GM19438 (cell line): ENCODE measurements at regions not wholly inside any gene's neighbourhood (a gene's known extent, or its start where the extent isn't known, plus 50 kb on each side); places are given as distances from the start of the nearest gene placed in this dataset.

Experiments used
- ATAC-seq: cut with Tn5 transposase; IDR thresholded peaks from one replicate; pipeline ENCODE4 v1.9.1; 2021; ENCODE audit warnings: low read depth; ENCODE audit not compliant: unreplicated experiment

DNA sequence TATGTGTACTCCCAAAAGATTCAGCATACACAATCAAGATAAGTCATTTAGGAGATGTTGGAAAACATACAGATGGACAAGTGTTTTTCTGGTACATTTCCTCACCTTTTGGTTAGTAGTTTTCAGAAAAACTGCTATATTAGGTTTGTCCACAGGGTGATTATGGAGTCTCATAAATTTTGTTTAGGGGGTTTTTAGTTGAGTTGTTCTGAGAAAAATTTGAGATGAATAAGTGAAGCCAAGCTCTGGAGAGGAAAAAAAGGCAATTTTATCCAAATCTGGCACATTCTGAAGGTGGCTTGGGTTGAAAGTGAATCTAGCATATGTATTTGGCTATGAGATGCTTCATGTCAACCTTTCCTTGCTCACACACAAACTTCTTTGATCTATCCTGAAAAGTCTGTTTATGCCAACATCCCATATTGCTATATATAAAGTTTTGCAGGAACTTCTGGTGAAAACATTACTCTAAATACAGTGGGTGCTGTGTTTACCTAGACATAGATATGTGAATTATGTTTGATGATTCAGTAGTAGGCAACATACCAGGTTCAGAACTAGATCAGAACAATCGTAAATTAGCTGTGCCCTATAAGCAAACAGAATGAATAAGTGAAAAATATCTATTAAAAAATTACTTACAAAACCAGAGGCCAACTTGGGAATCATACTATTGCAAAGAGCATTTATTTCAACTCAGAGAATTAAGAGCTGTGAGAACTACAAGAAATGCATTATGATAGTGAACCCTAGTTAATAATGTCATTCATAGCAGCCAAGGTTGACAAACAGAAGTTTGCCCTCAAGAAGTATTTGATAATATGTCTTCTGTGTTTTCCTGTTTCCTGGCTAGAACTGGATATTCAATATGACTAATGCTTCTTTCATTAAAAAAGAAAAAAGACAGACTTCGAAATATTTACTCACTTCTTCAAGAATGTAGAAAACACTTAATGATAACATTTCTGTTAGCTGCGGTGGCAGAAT, 552.0 kb downstream of the IRS1 start:
- no peak for ATAC-seq

DNA sequence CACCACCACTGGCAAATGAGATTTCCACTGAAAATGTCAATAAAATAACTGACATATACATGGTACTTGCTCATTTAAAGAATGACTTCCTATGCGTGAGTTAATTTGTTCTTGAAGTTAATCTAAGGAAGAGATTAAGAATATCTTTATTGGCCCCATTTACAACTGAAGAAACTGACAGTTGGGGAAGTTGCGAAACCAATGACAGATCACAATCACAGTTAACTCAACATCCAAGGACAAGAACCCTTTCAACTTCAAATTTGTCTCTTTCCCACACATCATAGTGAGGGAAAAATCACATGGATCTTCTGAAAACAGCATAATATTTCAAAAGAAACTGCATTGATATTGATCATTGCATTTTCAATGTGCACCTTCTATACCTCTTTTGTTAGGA, 565.4 kb downstream of the IRS1 start:
- ATAC-seq: no peak

DNA sequence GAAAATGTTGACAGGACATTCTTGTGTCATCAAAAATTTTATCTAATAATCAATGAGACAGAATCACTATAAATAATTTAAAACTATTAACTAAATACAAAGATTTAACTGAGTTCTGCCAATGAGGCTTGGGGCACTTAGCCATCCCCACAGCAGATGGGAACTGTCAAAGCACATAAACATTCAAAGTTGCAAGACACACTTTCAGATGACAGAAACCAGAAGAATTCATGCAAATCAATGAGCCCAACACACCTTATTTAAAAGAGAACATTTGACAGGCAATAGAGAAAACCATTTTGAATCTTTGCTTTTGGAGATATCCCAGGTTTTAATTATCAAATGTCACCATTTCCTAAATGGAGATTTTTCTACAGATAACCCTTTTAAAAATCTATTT, 566.2 kb downstream of the IRS1 start:
- ATAC-seq: no peak

DNA sequence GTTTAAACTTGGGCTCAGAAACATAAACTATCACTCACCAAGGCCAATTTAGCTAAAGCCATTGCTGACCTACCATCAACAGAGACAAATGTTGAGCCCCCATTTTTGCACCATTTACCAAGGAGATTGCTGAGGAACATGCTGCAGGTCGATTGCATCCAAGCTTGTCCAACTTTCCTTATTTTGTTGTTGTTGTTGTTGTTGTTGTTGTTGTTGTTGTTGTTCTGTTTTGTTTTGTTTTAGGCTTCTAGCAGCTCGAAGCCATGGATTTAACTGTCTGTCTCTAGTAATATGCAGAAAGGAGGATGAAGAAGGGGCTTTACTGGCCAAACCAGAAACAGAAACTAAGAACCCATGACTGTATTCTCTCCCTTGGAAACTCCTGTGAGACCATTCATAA, 571.5 kb downstream of the IRS1 start:
- no peak for ATAC-seq

DNA sequence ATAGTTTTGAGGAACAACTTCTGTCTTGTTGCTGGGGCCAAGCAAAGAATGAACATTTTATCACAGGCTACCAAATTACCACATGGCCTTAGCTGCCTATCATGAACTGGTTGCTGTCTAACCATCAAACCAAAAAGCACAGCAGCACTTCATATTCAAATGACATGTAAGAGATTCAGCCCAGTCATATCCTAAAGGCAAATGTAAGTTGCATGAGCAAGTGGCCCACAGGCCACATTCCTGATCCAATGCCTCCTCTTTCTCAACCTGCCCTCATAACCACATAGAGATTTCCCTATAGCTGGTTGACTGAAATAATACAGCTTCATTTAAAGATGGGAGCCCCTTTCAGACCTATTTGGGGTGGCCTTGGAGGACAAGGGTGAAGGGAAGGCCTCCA, 572.3 kb downstream of the IRS1 start:
- no peak for ATAC-seq

DNA sequence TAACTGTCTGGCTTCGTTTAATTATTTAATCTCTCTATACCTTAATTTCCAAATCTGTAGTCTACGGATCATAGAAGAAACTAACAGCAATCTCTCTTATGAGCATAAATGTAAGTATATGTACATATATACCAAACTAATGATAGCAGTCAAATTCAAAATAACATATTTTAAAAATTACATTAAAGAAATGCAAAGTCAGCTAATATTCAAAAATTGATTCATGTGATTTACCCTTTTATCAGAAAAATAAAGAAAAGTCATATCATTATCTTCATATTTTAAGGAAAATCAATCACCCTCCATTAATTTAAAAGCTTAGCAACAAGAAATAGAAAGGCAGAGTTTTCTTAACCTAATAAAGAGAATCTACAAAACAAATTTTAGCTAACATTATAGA, 575.9 kb downstream of the IRS1 start:
- no peak for ATAC-seq

DNA sequence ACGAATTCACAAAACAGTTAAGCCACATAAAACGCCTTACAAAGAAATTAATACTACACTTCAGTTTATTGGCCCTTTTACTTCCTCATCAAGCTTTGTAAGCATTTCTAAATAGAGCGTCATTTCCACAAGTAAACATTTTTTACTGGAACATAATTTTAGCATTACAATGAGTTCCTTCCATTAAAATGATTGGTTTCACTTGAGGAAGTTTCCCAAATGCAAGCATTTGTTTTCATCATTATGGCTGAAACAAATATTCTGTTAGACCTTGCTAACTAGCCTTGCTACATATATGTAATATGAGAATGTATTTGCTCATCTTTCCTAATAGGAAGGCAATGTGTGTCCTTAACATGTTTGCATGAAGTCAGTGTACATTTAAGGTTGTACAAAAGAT, 579.1 kb downstream of the IRS1 start:
- no peak for ATAC-seq

DNA sequence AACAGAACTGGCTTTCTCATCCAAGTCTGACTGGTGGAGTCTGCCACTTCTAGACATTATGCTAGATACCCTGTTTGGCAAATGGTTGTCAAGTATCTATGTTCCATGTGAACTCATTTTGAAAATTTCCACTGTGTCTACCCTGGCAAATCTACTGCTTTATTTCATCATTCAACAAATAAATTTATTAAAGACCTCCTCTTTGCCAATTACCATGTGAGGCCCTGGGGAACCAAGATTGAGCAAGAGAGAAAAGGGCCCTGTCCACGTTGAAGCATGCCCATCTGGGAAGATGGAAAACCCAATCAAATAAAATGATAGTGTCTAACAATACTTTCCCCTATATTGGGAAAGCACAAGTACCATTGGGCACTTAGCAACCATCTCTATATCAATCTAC, 582.4 kb downstream of the IRS1 start:
- no peak for ATAC-seq

DNA sequence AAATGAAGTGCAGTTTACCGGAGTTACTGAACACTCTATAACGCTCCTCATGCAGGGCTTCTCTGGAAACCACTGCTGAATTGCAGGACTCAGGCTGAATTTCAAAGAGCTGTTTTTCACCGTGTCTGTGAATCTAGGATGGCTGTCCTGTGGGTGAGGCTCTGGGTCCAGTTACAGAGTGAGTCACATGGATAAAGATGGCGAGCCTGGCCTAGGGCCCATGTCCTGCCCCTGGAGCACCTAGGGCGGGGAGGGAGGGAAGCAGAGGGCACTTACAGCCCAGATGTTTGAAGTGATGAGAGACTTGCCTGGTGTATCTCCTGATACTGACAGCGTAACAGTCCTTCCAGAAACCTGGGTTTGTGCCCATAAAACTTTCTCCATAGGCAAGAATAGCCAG, 583.0 kb downstream of the IRS1 start:
- ATAC-seq: no peak

DNA sequence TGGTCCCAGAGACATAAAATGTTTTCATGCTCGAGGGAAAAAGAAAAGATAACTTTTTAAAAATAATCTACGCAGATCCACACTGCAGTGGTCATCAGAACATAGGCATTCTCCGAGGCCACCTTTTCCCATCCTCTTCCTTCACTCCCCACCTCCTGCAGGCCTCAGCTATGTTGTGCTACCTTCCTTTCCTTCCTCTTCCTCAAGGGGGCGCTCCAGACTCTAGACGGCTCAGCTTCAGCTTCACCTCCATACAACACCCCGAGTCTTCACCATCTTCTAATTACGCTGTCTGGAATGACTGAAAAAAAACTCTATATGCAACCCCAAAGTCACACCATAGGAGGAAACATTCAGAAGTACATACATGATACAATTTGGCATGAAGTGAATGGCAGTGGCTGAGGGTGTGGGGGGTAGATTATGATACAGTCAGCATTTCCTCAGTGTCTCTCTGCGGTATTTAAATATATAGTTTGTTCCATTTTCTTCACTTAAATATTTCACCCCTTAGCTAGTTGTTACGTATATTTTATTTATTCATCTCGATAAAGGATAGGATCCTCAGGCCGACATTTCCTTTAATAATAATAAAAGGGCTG, 583.6 kb downstream of the IRS1 start:
- ATAC-seq: peak; percentile 95

DNA sequence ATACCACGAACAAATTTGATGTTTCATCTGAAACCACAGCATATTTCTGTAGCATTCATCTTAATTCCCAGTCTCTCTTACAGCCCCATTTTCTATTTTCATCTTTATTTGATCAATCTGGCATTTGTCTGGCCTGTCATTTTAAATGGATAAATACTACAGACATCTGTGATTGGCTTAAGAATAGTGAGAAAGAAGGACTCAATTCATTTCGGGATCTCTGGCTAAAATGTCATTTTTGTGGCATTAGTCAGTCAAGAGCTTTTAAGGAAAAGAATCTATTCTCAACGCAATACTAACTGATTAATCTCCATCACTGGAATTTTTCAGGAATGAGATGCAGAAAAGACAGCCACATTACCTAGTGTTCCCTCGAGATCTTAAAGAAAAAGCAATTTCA, 585.9 kb downstream of the IRS1 start:
- ATAC-seq: no peak

DNA sequence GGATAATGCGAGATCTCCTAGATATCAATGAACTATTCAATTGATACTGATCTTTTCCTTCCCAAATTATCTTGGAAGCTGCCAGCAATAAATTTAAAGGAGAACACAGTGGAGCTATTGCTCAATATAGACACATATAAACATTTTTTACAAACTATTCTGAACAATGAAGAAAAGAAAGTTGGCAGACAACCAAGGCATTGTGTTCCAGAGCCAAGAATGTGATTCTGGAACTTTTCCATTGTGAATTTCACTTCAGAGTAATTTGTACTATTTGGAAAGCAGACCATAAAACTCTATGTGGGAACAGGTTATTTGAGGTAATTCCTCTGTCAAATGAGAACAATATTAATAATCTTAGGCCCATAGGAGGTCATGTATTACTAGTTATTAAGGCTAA, 588.2 kb downstream of the IRS1 start:
- no peak for ATAC-seq

DNA sequence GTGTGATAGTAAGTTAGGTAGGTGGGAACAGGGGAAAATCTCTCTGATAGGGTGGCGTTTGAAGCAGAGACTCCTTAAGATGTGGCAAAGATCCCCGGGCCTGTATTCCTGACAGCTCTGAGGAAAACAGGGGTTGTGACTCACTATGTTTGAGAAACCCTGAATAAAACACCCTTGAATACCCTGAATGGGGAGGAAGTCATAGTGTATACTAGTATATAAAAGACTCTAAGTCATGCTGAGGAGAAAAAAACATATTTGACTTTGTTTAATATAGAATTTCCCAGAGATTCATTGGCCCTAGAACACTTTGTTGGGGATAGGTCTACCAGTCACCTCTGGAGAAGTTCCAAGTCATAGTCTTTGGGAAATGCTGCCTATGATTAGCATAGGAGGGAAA, 590.9 kb downstream of the IRS1 start:
- ATAC-seq: no peak

DNA sequence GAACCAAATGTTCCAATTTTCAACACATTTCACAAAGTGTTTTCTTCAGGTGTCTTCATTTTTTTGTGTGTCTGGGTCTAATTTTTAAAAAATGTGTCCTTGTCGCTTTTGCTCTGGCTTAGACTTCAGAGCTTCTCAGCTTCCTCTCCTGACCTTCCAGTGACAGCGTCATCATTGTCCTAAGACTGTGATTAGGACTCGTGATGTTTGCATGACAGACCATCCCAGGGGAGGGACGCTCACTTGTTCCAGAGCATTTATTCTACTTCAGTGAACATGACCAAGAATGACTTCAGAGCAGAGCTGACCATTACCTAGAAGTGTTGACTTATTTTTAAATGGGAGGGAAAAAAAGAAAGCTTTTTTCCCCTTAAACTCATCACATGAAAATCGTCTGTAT, 591.9 kb downstream of the IRS1 start:
- ATAC-seq: no peak

DNA sequence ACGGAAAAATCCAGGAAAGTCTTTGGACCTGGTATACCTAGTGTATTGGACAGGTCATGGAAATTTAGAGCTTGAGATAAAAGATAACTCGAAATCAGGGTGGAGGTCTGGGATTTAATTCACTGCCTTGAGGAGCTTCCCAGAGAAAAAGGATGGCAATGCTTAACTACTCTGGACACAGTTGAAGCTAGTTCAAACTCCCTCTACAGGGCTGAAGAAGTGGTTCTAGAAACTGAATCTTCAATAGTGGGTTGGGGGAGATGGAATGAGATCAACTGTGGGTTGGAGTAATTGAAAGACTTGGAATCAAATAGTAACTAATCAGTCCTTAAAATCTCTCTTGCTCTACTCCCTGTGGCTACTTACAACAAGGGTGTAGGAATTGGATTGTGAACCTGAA, 600.1 kb downstream of the IRS1 start:
- no peak for ATAC-seq

DNA sequence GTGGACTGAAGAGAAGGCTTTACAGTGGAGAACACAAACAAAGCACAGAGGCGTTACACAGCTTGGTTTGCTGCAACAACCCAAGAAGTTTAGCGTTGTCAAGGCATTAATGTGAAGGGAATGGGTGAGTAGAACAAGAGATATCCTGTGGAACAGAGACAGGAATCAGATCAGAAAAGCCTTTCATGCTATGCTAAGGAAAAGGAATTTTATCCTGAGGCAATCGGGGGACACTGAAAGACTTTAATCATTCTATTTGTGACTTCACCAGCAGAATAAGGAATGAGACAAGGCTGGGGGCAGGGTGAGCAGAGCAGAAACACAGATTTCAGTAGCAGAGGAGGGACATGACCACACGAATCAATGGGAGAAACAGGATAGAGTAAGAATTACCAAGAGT, 600.7 kb downstream of the IRS1 start:
- no peak for ATAC-seq

DNA sequence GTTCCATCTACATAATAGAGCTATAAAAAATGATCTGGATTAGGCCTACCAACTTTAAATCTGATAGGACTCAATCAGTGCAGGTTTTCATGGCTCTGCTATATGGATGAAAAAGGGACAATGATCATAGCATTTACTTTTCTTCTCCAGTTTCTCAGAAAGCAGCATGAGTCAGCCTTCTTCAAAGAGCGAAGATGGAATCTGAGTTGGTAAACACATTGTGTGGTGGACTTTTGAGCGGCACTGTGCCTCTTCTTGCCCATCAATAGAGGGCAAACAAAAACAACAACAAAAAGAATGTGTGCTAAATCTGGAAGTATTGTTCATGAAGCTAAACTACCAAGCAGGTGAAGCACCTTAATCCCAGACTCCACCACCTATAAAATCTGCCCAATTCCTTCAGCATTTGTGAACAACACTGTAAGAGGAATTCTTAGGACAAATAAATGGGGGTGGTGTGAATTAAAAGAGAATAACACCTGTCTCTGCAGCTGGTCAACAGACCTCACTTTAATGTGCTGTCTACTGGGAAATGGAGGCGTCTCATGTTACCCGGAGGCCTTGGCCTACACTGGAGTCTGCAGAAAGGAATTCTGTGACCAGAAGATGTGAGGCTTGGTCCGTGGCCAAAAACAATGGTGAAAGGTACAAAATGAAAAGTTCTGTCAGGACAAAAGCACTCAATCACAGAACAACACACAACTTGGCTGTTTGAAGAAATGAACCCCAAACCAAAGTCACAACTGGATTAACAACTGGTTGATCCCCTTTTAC, 609.0 kb downstream of the IRS1 start:
- no peak for ATAC-seq

DNA sequence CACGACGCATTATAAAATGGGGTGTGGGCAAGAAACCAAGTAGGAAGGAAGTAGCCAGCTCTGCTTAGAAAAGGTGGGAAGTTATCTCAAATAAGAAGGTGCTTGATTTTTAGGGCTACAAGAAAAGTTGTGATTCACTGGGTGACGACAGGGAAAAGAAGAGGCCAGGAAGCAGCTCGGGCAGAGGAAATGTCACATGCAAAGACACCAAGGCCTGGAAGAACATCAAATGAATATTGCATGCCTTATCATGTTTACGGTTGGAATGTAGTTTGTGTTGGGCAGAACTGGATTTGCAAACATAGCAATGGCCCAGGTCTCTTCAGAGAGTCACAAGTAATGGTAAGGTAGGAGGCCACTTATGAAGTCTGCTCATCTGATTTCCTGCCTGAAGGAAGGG, 610.6 kb downstream of the IRS1 start:
- ATAC-seq: no peak

DNA sequence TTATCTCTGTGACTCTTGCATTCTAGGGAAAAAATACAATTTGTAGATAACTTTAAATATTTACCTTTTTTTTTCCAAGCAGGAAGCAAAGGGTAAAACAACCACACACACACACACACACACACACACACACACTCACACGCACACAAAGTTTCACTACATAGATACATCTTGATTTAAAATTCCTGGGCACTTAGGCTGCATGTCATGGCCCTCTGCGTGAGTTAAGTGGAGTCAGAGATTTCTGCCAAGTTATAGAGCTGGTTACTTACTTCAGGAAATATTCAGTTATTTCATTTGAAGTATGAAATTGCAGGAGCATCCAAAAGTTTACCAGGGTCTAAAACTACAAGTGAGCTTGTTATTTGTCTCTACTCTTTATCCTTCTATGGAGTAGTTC, 612.0 kb downstream of the IRS1 start:
- no peak for ATAC-seq

DNA sequence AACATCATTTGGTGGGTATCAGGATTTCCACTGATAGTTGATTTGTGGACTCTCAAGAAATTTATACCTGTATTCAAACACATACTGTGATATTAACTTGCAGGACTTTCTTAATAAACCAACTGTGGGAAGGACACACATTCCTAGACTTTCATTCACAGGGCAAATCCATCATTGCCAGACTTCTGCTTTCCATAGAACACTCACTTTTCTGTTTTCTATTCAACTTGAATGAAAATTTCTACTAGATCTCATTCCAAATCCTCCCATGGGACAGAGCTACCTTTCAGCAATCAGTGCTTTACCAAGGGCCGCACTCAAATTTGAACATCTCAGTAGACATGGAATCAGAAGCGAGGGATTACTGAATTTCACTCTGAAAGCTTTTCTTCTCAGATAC, 612.5 kb downstream of the IRS1 start:
- no peak for ATAC-seq

DNA sequence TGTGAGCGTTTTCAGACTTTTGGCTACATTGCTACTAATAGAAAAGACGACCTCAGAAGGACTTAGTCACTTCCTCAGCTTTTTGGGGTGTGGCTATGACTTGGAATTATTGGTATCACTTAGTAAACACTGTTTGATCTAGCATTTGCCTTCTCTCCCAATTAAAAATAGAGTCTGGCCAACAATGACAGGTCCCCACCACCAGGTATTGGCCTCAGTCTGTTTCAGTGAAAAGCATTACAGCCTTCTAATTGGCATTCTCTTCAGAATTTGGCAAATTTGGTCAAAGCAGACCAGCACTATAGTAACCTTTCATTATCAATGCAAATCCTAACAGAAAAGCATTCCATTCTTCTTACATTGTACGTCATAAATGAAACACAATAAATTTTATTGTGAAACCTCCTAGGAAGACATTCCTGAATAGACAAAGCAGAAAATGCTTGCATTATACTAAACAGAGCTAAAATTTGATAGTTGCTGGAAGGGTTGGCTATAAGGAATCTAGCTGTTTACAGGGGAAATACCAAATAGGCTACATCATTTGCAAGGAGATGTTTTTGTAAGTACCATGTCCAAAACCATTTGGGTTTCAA, 613.9 kb downstream of the IRS1 start:
- no peak for ATAC-seq
